ENCODE measurements at regions not wholly inside any gene's neighbourhood (a gene's known extent, or its start where the extent isn't known, plus 50 kb on each side); places are given as distances from the start of the nearest gene placed in this dataset.
"Not testable (repeated sequence)": the region's sequence is repeated elsewhere in the genome, so short reads cannot be mapped to it uniquely, and the experiment has no call there.

DNA sequence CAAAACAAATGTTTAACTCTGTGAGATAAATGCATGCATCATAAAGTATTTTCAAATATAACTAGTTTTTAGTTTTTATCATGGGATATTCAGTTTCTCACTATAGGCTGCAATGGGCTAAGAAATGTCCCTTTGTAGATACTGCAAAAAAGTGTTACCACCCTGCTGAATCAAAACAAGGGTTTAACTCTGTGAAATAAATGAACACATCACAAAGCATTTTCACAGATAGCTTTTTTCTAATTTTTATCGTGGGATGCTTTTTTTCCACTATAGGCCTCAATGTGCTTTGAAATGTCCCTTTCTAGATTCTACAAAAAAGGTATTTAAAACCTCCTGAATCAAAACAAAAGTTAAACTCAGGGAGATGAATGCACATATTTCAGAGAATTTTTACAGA lies 541.1 kb downstream of the KCNJ18 start:
- DNase-seq = no peak
- Mint-ChIP-seq H3K27me3 (no peaks in the 10 kb centered on the region), H3K36me3 (ENCODE audit: low read depth) (no peaks in the 10 kb centered on the region), H3K4me3 (no peak overlapping the region), H3K27ac (no peak overlapping the region), H3K4me1 (no peaks in the 10 kb centered on the region), H3K9me3 (peaks cover 14% of the 10 kb centered on the region)
- ChIA-PET CTCF (no interaction called here), POLR2A (interaction anchor here (0.7 kb wide), 1 partner anchor 11 kb away, joined by 3 read pairs; no protein-coding TSS in a partner anchor)

DNA sequence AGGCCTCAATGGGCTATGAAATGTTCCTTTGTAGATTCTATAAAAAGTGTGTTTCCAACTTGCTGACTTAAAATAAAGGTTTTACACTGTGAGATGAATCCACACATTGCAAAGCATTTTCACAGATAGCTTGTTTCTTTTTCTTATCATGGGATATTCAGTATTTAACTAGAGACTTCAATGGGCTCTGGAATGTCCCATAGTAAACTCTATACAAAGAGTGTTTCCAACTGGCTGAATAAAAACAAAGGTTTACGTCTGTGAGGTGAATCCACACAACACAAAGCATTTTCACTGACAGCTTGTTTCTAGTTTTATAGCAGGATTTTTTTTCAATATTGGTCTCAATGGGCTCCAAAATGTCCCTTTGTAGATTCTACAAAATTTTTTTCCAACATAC lies 550.1 kb downstream of the KCNJ18 start:
- Mint-ChIP-seq H3K36me3 (ENCODE audit: low read depth) (no peaks in the 10 kb centered on the region), H3K27me3 (no peaks in the 10 kb centered on the region), H3K4me3 (no peak overlapping the region), H3K9me3 (peaks cover 10% of the 10 kb centered on the region), H3K27ac (no peak overlapping the region), H3K4me1 (no peaks in the 10 kb centered on the region)
- DNase-seq = no peak
- POLR2A ChIA-PET = no interaction called here
- CTCF ChIA-PET = no interaction called here

DNA sequence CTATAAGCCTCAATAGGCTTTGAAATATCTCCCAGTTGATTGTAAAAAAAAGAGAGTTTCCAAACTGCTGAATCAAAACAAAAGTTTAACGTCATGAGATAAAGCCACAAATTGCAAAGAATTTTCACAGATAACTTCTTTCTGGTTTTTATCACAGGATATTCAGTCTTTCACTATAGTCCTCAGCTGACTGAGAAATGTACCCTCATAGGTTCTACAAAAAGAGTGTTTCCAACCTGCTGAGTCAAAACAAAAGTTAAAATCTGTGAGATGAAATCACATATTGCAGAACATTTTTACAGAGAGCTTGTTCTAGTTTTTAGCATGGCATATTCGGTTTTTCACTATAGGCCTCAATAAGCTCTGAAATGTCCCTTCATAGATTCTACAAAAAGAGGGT lies 559.2 kb downstream of the KCNJ18 start:
- Mint-ChIP-seq H3K27ac (no peak overlapping the region), H3K4me1 (no peaks in the 10 kb centered on the region), H3K4me3 (no peak overlapping the region), H3K27me3 (no peaks in the 10 kb centered on the region), H3K36me3 (ENCODE audit: low read depth) (no peaks in the 10 kb centered on the region), H3K9me3 (peaks cover 7% of the 10 kb centered on the region)
- CTCF ChIA-PET = no interaction called here
- POLR2A ChIA-PET = no interaction called here
- DNase-seq = no peak

- no peaks in the 10 kb centered on the region for H3K27me3 Mint-ChIP-seq
- no peaks in the 10 kb centered on the region for H3K36me3 Mint-ChIP-seq (ENCODE audit: low read depth)
- no peaks in the 10 kb centered on the region for H3K4me1 Mint-ChIP-seq
- no peak for DNase-seq
- H3K4me3 Mint-ChIP-seq = no peak overlapping the region
- H3K27ac Mint-ChIP-seq = no peak overlapping the region
- ChIA-PET CTCF (no interaction called here), POLR2A (no interaction called here)
- peaks cover 11% of the 10 kb centered on the region for H3K9me3 Mint-ChIP-seq
These were observed 560.7 kb downstream of the KCNJ18 start for GRCh38 chr17:22253007-22253406.

GRCh38 chr17:22265807-22266206 lies 573.5 kb downstream of the KCNJ18 start:
- H3K9me3 Mint-ChIP-seq = peaks cover 16% of the 10 kb centered on the region
- ChIA-PET POLR2A (no interaction called here), CTCF (no interaction called here)
- no peaks in the 10 kb centered on the region for H3K36me3 Mint-ChIP-seq (ENCODE audit: low read depth)
- H3K27me3 Mint-ChIP-seq = no peaks in the 10 kb centered on the region
- H3K4me1 Mint-ChIP-seq = no peaks in the 10 kb centered on the region
- DNase-seq = no peak
- no peak overlapping the region for H3K27ac Mint-ChIP-seq
- H3K4me3 Mint-ChIP-seq = no peak overlapping the region

DNA sequence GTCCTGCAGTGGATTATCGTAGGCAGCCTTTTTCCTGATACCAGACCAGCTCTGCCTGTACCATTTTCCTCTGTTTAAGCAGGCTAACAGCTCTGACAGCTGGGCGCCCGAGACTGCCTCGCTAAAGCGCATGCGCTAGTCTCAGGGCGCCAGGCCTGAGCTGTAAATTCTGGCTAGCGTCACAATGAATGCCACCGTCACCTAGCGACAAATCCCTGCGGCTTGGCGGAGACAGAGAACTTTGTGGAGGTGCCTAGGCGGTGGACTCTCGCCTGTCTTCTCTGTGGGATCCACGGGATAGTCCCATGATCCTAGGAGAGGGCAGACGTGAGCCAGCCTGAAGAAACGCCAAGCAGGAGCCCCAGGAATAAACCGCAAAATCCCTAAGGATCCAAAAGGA lies 573.9 kb downstream of the KCNJ18 start:
- Mint-ChIP-seq H3K4me3 (no peak overlapping the region), H3K27ac (no peak overlapping the region), H3K4me1 (no peaks in the 10 kb centered on the region), H3K9me3 (peaks cover 16% of the 10 kb centered on the region), H3K36me3 (ENCODE audit: low read depth) (no peaks in the 10 kb centered on the region), H3K27me3 (no peaks in the 10 kb centered on the region)
- ChIA-PET CTCF (no interaction called here), POLR2A (no interaction called here)
- no peak for DNase-seq

DNA sequence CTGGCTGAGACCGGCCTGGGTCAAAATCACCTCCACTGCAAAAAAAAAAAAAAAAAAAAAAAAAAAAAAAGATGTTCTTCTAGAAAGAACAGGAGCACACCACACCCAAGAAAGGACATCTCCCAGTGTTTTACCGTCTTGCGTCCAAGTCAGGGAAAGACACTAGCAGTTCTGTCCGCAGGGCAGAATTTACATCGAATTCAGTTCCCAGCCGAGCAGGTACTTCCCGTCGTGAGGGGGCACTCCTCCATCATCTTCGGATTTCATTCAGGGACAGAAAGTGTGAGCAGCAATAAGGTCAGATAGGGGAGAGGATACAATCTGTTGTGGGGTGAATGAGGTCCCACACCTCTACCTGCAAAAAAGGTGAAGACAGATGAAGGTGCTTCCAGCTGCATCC lies 574.7 kb downstream of the KCNJ18 start:
- H3K9me3 Mint-ChIP-seq = peaks cover 23% of the 10 kb centered on the region
- POLR2A ChIA-PET = no interaction called here
- CTCF ChIA-PET = no interaction called here
- no peak overlapping the region for H3K27ac Mint-ChIP-seq
- no peaks in the 10 kb centered on the region for H3K36me3 Mint-ChIP-seq (ENCODE audit: low read depth)
- DNase-seq = no peak
- no peak overlapping the region for H3K4me3 Mint-ChIP-seq
- no peaks in the 10 kb centered on the region for H3K4me1 Mint-ChIP-seq
- H3K27me3 Mint-ChIP-seq = no peaks in the 10 kb centered on the region

- no peaks in the 10 kb centered on the region for H3K27me3 Mint-ChIP-seq
- no peak overlapping the region for H3K4me3 Mint-ChIP-seq
- no peak for DNase-seq
- ChIA-PET POLR2A (no interaction called here), CTCF (no interaction called here)
- no peak overlapping the region for H3K27ac Mint-ChIP-seq
- peaks cover 28% of the 10 kb centered on the region for H3K9me3 Mint-ChIP-seq
- H3K4me1 Mint-ChIP-seq = no peaks in the 10 kb centered on the region
- no peaks in the 10 kb centered on the region for H3K36me3 Mint-ChIP-seq (ENCODE audit: low read depth)
These were observed 576.0 kb downstream of the KCNJ18 start for GRCh38 chr17:22268214-22268911.

DNA sequence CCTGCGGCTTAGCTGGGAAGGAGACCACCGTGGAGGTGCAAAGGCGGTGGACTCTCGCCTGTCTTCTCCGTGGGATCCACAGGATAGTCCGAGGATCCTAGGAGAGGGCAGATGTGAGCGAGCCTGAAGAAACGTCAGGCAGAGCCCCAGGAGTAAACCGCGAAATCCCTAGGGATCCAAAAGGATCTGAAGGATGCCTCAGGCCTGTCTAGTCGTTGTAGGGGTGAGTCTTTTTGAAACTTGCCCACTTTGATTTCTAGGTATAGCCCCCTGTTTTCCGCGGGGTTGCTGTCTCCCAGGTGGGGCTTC lies 576.5 kb downstream of the KCNJ18 start:
- H3K27me3 Mint-ChIP-seq = no peaks in the 10 kb centered on the region
- no peaks in the 10 kb centered on the region for H3K36me3 Mint-ChIP-seq (ENCODE audit: low read depth)
- ChIA-PET POLR2A (no interaction called here), CTCF (no interaction called here)
- H3K27ac Mint-ChIP-seq = no peak overlapping the region
- no peaks in the 10 kb centered on the region for H3K4me1 Mint-ChIP-seq
- H3K4me3 Mint-ChIP-seq = no peak overlapping the region
- DNase-seq = no peak
- H3K9me3 Mint-ChIP-seq = peaks cover 28% of the 10 kb centered on the region

DNA sequence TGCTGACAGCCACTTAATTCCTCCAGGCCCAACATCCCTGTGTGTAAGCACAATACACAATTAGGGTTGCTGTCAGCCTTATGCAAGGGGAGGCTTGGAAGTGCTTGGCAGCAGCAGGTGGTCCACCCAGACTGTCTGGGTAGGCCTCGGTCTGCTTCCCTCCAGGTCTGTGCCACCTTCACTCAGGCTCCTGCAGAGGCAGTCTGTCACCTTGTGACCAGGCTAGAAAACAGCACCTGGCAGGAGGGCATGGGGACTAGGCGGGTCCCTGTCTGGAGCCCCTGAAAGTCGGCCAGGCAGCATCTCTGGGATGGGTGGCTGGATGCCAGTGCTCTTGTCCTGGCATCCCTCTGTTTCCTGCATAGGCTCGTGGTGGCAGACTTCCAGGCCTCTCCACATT lies 578.1 kb downstream of the KCNJ18 start:
- no peaks in the 10 kb centered on the region for H3K4me1 Mint-ChIP-seq
- ChIA-PET CTCF (no interaction called here), POLR2A (no interaction called here)

GRCh38 chr17:22270809-22271208 lies 578.5 kb downstream of the KCNJ18 start:
- H3K4me1 Mint-ChIP-seq; DNase-seq; H3K27me3 Mint-ChIP-seq; CTCF ChIA-PET; H3K36me3 Mint-ChIP-seq (ENCODE audit: low read depth); H3K4me3 Mint-ChIP-seq; H3K27ac Mint-ChIP-seq; POLR2A ChIA-PET: not testable (repeated sequence)
- peaks cover 30% of the 10 kb centered on the region for H3K9me3 Mint-ChIP-seq

More for the DNA sequence above, 578.1 kb downstream of the KCNJ18 start:
- no peak overlapping the region for H3K4me3 Mint-ChIP-seq
- peaks cover 30% of the 10 kb centered on the region for H3K9me3 Mint-ChIP-seq
- H3K36me3 Mint-ChIP-seq (ENCODE audit: low read depth) = no peaks in the 10 kb centered on the region
- DNase-seq = no peak
- H3K27ac Mint-ChIP-seq = no peak overlapping the region
- H3K27me3 Mint-ChIP-seq = no peaks in the 10 kb centered on the region

DNA sequence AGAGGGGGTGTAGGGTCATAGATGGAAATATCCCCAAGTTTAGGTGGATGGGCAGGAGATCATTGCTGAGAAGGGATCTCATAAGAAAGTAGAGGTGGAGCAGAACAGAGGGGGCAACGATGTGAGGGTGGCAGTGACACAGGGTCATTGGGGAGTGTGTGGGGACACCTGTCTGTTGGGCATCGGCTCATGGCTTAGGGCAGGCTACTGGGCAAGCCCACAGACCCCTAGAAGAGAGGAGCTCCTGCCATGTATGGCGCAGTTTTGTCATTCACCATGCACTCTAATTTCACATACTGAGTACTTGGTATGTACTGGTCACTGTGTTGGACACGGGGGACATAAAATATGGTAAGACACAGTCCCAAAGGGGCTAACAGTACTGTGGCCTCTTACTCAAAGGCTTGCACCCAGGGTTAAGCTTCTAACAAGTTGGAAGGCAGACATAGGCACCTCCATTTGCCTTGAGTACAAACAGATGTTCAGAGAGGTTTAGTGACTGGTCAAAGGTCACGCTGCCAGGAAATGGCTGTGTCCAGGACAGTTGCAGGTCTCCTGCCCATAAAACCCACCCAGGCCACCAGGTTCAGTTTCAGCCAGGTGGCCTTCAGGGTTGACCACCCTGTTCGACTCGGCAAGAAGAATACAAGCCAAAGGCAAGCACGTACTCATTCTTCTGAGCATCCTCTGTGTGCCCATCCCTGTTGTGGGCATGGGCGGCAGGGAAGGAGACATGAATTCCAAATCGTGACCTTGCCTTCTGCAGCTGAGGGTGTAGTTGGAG lies 580.2 kb downstream of the KCNJ18 start:
- H3K36me3 Mint-ChIP-seq (ENCODE audit: low read depth) = no peaks in the 10 kb centered on the region
- no peaks in the 10 kb centered on the region for H3K27me3 Mint-ChIP-seq
- DNase-seq = no peak
- no peak overlapping the region for H3K27ac Mint-ChIP-seq
- H3K4me3 Mint-ChIP-seq = no peak overlapping the region
- peaks cover 31% of the 10 kb centered on the region for H3K9me3 Mint-ChIP-seq
- POLR2A ChIA-PET = no interaction called here
- CTCF ChIA-PET = no interaction called here
- no peaks in the 10 kb centered on the region for H3K4me1 Mint-ChIP-seq

DNA sequence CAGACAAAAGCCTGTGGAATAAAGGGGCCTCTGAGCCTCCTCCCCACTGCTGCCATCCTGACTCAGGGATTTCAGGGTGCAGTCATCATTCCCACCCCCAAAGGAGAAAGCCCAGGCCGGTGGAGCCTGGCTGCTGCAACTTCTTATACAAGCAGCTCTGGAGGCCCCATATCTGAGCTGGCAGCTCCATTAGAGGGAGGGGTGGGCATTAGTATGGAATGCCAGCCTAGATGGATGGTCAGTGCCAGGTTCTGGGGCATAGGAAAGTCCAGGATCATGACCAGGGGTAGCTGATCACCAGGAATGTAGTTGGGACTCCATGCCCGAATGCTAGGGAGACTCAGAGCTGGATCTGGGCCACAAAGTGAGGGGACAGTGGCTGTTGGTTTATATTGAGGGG lies 581.0 kb downstream of the KCNJ18 start:
- DNase-seq = no peak
- Mint-ChIP-seq H3K9me3 (peaks cover 31% of the 10 kb centered on the region), H3K36me3 (ENCODE audit: low read depth) (no peaks in the 10 kb centered on the region), H3K4me3 (no peak overlapping the region), H3K27ac (no peak overlapping the region), H3K27me3 (no peaks in the 10 kb centered on the region), H3K4me1 (no peaks in the 10 kb centered on the region)
- ChIA-PET POLR2A (no interaction called here), CTCF (no interaction called here)

DNA sequence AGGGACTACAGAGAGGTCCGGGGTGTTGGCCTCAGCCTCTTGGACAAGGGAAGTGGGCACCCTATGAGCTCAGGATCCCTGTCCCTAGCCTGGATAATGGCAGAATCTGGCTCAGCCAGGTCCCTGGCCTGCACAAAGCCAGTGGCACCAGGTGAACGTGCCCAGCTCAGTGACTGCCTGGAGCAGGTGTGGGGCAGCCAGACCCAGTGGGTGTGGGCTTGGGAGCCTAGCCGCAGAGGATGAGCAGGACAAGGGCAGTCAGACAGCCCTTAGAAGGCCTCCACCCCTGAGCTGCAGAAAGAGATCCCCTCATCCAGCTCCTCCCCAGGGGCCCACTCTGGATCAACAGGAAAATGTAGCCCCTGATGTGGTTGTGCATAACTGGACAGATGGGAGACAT lies 585.3 kb downstream of the KCNJ18 start:
- Mint-ChIP-seq H3K27me3 (no peaks in the 10 kb centered on the region), H3K27ac (no peak overlapping the region), H3K4me1 (no peaks in the 10 kb centered on the region), H3K4me3 (no peak overlapping the region), H3K36me3 (ENCODE audit: low read depth) (no peaks in the 10 kb centered on the region), H3K9me3 (peaks cover 9% of the 10 kb centered on the region)
- DNase-seq = no peak
- CTCF ChIA-PET = no interaction called here
- POLR2A ChIA-PET = no interaction called here

Measured in activated CD4-positive, alpha-beta memory T cell treated with anti-CD3 and anti-CD28 coated beads, Interleukin-2, amount 10 ng/mL, durations not matched to agents 7 days and 5 days (primary cell).